Loucy (cell line): ENCODE measurements at regions not wholly inside any gene's neighbourhood (a gene's known extent, or its start where the extent isn't known, plus 50 kb on each side); places are given as distances from the start of the nearest gene placed in this dataset.

Source experiments
- H2AFZ ChIP-seq: fragments of 200-600 bp; sonication (generic); 2 replicates; pipeline ENCODE4 v1.6.0; 2016; ENCODE audit warnings: antibody characterized with exemption, mild to moderate bottlenecking, low read length, moderate library complexity
- H3F3A ChIP-seq: fragments of 200-600 bp; 2 replicates; pipeline ENCODE4 v1.6.0; 2016; ENCODE audit warnings: antibody characterized with exemption, low read depth, mild to moderate bottlenecking
- H3K27me3 ChIP-seq: fragments of 200-600 bp; sonication (generic); 2 replicates; pipeline ENCODE4 v1.6.1; 2014; ENCODE audit warnings: low read length, mild to moderate bottlenecking; ENCODE audit not compliant: insufficient read depth, poor library complexity, severe bottlenecking
- H3K36me3 ChIP-seq: fragments of 200-600 bp; sonication (generic); 2 replicates; pipeline ENCODE4 v1.6.1; 2016; ENCODE audit warnings: low read length; ENCODE audit not compliant: insufficient read depth
- H3K4me1 ChIP-seq: fragments of 200-600 bp; sonication (generic); 2 replicates; pipeline ENCODE4 v1.5.1; 2014; ENCODE audit warnings: low read length, mild to moderate bottlenecking; ENCODE audit not compliant: insufficient read depth, poor library complexity, severe bottlenecking
- H3K4me2 ChIP-seq: fragments of 200-600 bp; sonication (generic); 2 replicates; pipeline ENCODE4 v1.6.0; 2014; ENCODE audit warnings: antibody characterized with exemption, low read length, low read depth, mild to moderate bottlenecking; ENCODE audit not compliant: poor library complexity, severe bottlenecking
- H3K4me3 ChIP-seq: fragments of 200-600 bp; sonication (generic); 2 replicates; pipeline ENCODE4 v1.5.1; 2014; ENCODE audit warnings: low read length, mild to moderate bottlenecking, mixed read lengths; ENCODE audit not compliant: poor library complexity, severe bottlenecking
- H3K79me2 ChIP-seq: fragments of 200-600 bp; sonication (generic); 2 replicates; pipeline ENCODE4 v1.6.1; 2014; ENCODE audit warnings: low read length; ENCODE audit not compliant: insufficient read depth
- H3K9ac ChIP-seq: fragments of 200-600 bp; sonication (generic); 2 replicates; pipeline ENCODE4 v1.6.0; 2014; ENCODE audit warnings: mild to moderate bottlenecking, low read depth, low read length, moderate library complexity; ENCODE audit not compliant: poor library complexity, severe bottlenecking
- H3K9me2 ChIP-seq: fragments of 200-600 bp; sonication (generic); replicated peaks from 2 replicates; pipeline ENCODE4 v1.6.1; 2016; ENCODE audit warnings: low read depth, low read length, mixed read lengths
- H3K9me3 ChIP-seq: fragments of 200-600 bp; sonication (generic); 2 replicates; pipeline ENCODE4 v1.6.1; 2014; ENCODE audit warnings: mild to moderate bottlenecking, antibody characterized with exemption, low read length, low read depth; ENCODE audit not compliant: insufficient read depth
- H4K20me1 ChIP-seq: fragments of 200-600 bp; sonication (generic); 2 replicates; pipeline ENCODE4 v1.6.0; 2014; ENCODE audit warnings: antibody characterized with exemption, low read length, mild to moderate bottlenecking; ENCODE audit not compliant: insufficient read depth, poor library complexity, severe bottlenecking
- CTCF ChIP-seq: fragments of 200-600 bp; sonication (generic); conservative IDR thresholded peaks from 2 replicates; pipeline ENCODE4 v1.5.1; 2014; ENCODE audit warnings: mild to moderate bottlenecking, antibody characterized with exemption, low read length
- EZH2phosphoT487 ChIP-seq: fragments of 200-600 bp; IDR thresholded peaks from 2 replicates; pipeline ENCODE4 v1.6.1; 2018; ENCODE audit warnings: antibody characterized with exemption, mild to moderate bottlenecking, moderate library complexity, borderline replicate concordance

- H3K4me2 ChIP-seq = no peak overlapping the region
- H3K27me3 ChIP-seq = no peaks in the 10 kb centered on the region
- H4K20me1 ChIP-seq = no peaks in the 10 kb centered on the region
- no peaks in the 10 kb centered on the region for H3K9me3 ChIP-seq
- H3K36me3 ChIP-seq = no peaks in the 10 kb centered on the region
- TF ChIP-seq CTCF (no peak), EZH2phosphoT487 (no peak)
- no peaks in the 10 kb centered on the region for H3K9me2 ChIP-seq
- no peak overlapping the region for H3K4me3 ChIP-seq
- peaks cover 5% of the 10 kb centered on the region for H3K4me1 ChIP-seq
- H2AFZ ChIP-seq = no peak overlapping the region
- no peaks in the 10 kb centered on the region for H3F3A ChIP-seq
- H3K9ac ChIP-seq = no peak overlapping the region
- H3K79me2 ChIP-seq = no peaks in the 10 kb centered on the region
These were observed 69.8 kb upstream of the INSIG1 start for GRCh38 chr7:155227788-155228458.

DNA sequence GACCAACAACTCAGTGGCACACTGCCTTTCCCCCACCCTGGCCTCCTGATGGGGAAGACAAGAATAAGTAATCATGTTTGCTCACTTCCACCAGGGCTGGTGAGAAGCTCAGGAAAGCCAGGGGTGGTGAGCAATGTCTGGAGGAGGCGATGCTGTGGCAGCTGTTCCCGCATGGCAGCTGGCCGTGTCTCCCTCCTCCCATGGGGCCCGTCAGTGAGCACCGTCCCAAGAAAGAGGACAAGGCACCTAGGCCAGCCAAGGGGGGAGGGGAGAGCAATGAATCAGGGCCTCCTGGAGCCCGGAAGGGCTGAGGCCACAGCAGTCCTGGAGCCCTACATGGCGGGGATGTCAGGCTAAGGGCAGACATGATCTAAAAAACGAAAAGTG, 69.2 kb upstream of the INSIG1 start:
- Histone ChIP-seq H3K27me3 (no peaks in the 10 kb centered on the region), H3K4me1 (peaks cover 5% of the 10 kb centered on the region), H3F3A (no peaks in the 10 kb centered on the region), H3K36me3 (no peaks in the 10 kb centered on the region), H2AFZ (no peak overlapping the region), H3K79me2 (no peaks in the 10 kb centered on the region), H4K20me1 (no peaks in the 10 kb centered on the region), H3K9me2 (no peaks in the 10 kb centered on the region), H3K9ac (no peak overlapping the region), H3K9me3 (no peaks in the 10 kb centered on the region), H3K4me2 (no peak overlapping the region), H3K4me3 (no peak overlapping the region)
- TF ChIP-seq CTCF (no peak), EZH2phosphoT487 (no peak)

- H2AFZ ChIP-seq = no peak overlapping the region
- no peaks in the 10 kb centered on the region for H3K27me3 ChIP-seq
- no peaks in the 10 kb centered on the region for H3K9me2 ChIP-seq
These were observed 68.8 kb upstream of the INSIG1 start for GRCh38 chr7:155228894-155229293.

More at GRCh38 chr7:155228894-155229293, 68.8 kb upstream of the INSIG1 start:
- Histone ChIP-seq H3K79me2 (no peaks in the 10 kb centered on the region), H3K36me3 (no peaks in the 10 kb centered on the region), H3K4me1 (peaks cover 5% of the 10 kb centered on the region), H4K20me1 (no peaks in the 10 kb centered on the region), H3K4me2 (no peak overlapping the region), H3F3A (no peaks in the 10 kb centered on the region), H3K4me3 (no peak overlapping the region), H3K9me3 (no peaks in the 10 kb centered on the region), H3K9ac (no peak overlapping the region)
- TF ChIP-seq CTCF = no peak
- no peak for TF ChIP-seq EZH2phosphoT487
